ENCODE measurements at regions not wholly inside any gene's neighbourhood (a gene's known extent, or its start where the extent isn't known, plus 50 kb on each side); places are given as distances from the start of the nearest gene placed in this dataset.

GRCh38 chr2:80852808-80853139 lies 548.2 kb upstream of the LRRTM1 start:
- TF ChIP-seq CTCF (conservative IDR thresholded peaks at IDR 0.05; ENCODE audit: low read depth, low read length) (no peak), EZH2 (IDR thresholded peaks at IDR 0.05; ENCODE audit: borderline replicate concordance, low read depth, low read length, poor library complexity, severe bottlenecking) (no peak)

All from A673 (cell line).